Gastrocnemius medialis (tissue), 4 donors: ENCODE measurements at regions not wholly inside any gene's neighbourhood (a gene's known extent, or its start where the extent isn't known, plus 50 kb on each side); places are given as distances from the start of the nearest gene placed in this dataset.

ENCODE experiments used
- CTCF ChIP-seq, 5 experiments: fragments of 450-650 bp in 3 of 5; fragments of 200-600 bp in 2 of 5; sonication (generic) in 2 of 5; IDR thresholded peaks in 4 of 5; conservative IDR thresholded peaks in 1 of 5; 1 replicate in 4 of 5; 2 replicates in 1 of 5; pipeline ENCODE4 v1.5.1; 2016 to 2019; ENCODE audit warnings: antibody characterized with exemption in 5 of 5, mild to moderate bottlenecking in 3 of 5, moderate library complexity in 3 of 5
- POLR2A ChIP-seq, 2 donors: fragments of 450-650 bp; IDR thresholded peaks; one replicate each; pipeline ENCODE4 v1.6.1; 2017; ENCODE audit warnings: antibody characterized with exemption in 2 of 2, mild to moderate bottlenecking in 2 of 2, moderate library complexity in 2 of 2

GRCh38 chr4:55010550-55010949, 114.8 kb downstream of the KDR start:
- TF ChIP-seq CTCF (IDR thresholded peaks at IDR 0.05 in 4 of 5, conservative IDR thresholded peaks at IDR 0.05 in 1 of 5) (no peak), POLR2A (IDR thresholded peaks at IDR 0.05) (no peak)
